Bone marrow (tissue), 2 donors: ENCODE measurements at regions not wholly inside any gene's neighbourhood (a gene's known extent, or its start where the extent isn't known, plus 50 kb on each side); places are given as distances from the start of the nearest gene placed in this dataset.

ENCODE experiments used
- DNase-seq, 2 donors: peaks; one replicate each; lab custom pipeline; 2025; lab: John Stamatoyannopoulos, UW

DNA sequence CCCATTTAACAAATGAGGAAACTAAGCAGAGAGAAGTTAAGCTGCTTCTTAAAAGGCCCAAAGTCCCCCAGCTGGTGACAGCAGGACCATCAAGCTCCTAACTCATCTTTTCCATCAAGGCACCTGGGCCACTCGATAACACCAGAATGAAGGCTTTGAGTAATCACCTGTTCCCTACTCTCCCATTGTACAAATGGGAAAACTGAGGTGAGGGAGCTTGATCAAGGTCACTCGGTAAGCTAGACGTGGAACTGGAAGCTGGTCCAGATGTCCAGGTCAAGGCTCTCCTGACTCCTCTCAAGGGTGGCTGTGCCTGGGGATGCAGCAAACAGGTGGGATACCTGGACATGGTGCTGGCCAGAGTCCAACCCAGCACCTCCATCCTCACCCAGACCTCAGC lies 90.6 kb upstream of the SHB start:
- no peak for DNase-seq

DNA sequence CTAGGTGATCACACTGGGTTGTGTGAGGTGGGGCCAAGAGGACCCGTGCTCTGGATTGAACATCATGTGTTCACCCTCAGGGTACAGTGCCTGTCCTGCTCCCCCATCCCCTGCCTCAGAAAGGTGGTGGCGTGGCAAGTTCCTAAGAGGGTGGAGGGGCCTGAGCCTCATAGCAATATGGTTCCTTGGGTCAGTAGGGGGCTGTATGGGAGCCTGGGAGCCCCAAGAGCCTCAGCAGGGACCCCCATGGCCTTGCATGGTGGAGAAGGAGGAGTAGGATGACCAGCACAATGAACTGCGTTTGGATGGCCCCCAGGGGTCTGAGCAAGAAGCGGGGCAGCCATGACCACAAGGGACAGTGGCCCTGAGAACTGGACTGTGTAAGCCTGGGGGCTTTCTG lies 89.6 kb upstream of the SHB start:
- no peak for DNase-seq

GRCh38 chr9:38157711-38158110 lies 88.7 kb upstream of the SHB start:
- no peak for DNase-seq

DNA sequence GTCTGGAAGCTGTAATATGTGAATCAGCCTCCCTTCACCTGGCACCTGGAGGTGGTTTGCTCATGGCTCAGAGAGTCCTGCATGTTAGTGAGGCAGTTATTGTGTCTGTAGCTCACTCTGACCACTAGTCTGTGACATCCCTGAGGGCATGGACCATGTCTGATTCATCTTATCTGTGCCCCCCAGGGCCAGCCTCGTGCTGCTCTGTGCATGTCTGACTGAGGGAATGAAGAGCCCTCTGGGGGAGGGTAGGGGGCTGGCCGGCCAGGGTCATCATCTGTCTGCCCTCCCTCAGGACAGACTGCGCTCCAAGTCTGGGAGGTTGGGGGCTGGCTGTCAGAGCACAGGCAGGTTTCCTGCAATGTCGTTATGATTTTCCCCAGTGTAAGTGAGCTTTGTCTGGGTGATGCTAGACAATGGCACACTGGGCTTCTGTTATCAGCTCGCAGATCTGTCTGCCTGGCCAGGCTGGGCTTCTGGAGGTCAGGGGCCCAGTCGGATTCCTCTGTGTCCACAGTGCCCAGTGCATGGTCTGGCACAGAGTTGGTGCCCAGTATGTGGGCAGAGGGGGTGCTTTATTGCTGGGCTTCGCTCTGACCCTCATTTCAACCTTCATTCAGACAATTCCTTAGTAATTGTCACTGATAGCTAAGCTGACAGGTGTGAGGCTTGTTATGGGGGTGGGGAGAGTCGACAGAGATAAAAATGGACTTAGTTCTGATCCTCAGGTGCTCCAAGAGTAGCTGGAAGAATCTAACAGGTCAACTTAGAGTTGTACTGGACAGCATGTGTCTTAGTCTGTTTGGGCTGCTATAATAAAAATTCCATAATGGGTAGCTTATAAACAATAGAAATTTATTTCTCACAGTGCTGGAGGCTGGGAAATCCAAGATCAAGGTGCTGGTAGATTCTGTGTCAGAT lies 85.7 kb upstream of the SHB start:
- DNase-seq: no peak

GRCh38 chr9:38153910-38154291 lies 84.9 kb upstream of the SHB start:
- DNase-seq: no peak

- no peak for DNase-seq
Observed at GRCh38 chr9:38153152-38153909, 84.3 kb upstream of the SHB start.

GRCh38 chr9:38149647-38150046 lies 80.6 kb upstream of the SHB start:
- no peak for DNase-seq

- no peak for DNase-seq
Observed at GRCh38 chr9:38146844-38147243, 77.8 kb upstream of the SHB start.

GRCh38 chr9:38145526-38146053 lies 76.6 kb upstream of the SHB start:
- no peak for DNase-seq

- no peak for DNase-seq
Observed at GRCh38 chr9:38144421-38144820, 75.4 kb upstream of the SHB start.

DNA sequence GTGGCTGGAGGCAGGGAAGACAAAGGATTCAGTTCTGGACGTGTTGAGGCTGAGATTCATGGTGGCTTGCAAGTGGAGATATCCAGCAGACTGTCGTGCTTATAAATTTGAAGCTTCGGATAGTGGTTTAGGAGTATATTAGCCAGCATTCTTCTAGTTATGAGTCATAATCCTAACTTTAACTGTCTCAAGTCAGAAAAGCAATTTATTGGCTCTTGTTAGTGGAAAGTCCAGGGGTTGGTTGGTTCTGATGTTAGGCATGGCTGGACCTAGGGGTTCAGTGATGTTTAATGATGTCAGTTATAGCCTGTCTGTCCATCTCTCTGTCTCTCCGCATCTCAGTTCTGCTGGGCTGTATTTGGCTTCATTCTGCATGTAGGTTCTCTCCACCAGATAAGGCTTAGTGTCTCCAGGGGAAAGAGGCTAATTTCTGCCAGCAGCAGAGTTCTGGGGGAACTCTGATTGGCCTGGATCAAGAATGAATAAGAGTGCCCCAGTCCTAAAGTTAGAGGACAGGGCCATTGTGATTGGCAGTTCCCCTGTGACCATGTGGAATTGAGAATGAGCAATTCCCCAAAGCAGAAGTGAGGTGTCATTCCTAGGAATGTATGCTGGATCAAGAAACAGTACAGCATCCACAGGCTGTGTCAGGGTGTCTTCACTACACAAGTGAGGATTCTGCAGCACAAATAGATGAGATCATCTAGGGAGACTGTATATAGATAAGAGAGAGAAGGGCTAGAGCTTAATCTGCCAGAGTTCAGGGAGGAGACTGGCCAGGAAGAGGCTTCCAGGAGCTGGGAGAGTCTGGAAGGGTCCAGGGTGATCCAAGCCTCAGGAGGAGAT lies 72.9 kb upstream of the SHB start:
- DNase-seq: no peak

GRCh38 chr9:38138276-38138675 lies 69.2 kb upstream of the SHB start:
- DNase-seq: no peak

GRCh38 chr9:38137342-38137741 lies 68.3 kb upstream of the SHB start:
- DNase-seq: no peak

- DNase-seq: no peak
Observed at GRCh38 chr9:38136386-38136785, 67.4 kb upstream of the SHB start.

DNA sequence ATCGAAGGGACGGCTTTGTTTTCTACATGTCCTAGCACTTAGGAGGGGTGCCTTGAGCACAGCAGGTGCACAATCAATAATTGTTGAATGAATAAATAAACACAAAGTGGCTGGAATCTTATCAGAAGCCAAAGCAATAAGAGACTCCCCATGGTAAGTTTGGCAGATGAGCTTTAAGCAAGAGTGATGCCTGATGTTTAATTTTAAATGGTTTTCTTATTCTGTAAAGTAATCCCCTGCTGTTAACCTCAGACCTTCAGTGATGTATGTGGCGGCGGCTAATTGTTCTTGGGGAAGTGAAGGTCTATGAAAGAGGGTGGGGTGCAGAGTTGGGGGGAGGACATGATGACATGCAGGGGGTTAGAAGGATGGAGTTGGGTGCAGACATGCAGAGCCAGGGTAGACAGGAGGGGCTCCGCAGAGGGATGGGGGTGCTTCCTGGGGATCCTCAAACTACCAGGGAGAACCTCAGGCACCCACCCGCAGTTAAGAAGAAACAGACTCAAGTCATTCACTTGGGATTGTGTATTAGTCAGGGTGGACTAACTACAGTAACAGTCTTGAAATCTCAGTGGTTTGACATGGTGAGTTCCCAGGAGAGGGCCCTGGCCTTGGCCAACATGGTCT lies 65.7 kb upstream of the SHB start:
- no peak for DNase-seq

DNA sequence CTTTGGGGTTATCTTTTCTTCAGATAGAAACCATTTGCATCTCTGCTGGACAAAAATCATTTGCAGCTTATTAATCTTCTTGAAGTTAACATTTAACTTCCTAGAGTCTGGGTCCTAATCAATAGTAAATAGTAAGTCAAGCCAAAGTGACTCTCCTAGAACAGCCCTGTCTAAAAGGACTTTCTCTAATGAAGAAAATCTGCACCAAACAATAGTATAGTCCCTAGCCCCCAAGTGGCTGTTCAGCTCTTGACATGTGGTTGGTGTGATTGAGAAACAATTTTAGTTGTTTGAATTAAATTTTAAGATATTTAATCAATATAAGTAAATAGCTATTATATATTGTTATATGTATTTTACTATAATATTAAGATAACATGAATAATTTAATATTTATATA lies 64.6 kb upstream of the SHB start:
- no peak for DNase-seq

- no peak for DNase-seq
Observed at GRCh38 chr9:38132956-38133355, 63.9 kb upstream of the SHB start.

- no peak for DNase-seq
Observed at GRCh38 chr9:38131729-38132128, 62.7 kb upstream of the SHB start.

- no peak for DNase-seq
Observed at GRCh38 chr9:38130724-38131123, 61.7 kb upstream of the SHB start.

DNA sequence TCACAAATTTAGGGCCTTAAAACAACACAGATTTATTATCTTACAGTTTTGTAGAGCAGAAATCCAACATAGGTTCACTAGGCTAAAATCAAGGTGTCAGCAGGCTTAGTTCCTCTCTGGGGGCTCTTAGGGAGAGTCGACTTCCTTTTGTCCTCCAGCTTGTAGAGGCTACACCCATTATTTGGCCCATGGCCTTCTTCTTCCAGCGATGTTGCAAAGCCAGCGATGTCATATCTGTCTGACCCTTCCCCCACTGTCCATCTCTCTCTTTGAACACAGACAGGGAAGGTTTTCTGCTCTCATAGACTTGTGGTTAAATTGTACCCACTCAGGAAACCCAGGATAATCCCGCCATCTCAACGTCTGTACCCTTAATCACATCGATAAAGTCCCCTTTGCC lies 60.3 kb upstream of the SHB start:
- no peak for DNase-seq

DNA sequence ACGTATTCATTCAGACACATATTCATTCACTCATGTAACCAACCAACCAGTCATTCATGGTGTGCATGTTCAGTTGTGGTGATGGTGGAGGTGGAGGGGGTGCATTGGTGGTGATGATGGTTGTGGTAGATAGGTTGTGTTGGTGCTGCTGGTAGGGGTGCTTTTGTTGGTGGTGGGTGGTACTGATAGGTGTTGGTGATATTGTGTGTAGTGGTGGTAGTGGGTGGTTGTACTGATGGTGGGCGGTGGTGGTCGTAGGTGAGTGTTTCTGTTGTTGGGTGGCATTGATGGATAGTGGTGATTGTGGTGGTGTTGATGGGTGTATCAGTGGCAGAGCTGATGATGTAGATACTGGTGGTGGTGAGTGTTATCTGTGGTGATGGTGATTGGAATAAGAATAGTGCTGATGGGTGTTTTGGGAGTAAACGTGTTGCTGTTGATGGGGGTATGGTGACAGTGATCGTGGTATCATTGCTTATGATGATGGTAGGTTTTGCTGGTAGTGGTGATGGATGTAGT lies 59.8 kb upstream of the SHB start:
- DNase-seq: no peak
